ENCODE measurements at regions not wholly inside any gene's neighbourhood (a gene's known extent, or its start where the extent isn't known, plus 50 kb on each side); places are given as distances from the start of the nearest gene placed in this dataset.

- H3K36me3 ChIP-seq (ENCODE audit: control insufficient read depth, insufficient read depth, low read length) = no peaks in the 10 kb centered on the region
- H3K4me1 ChIP-seq (ENCODE audit: control insufficient read depth, insufficient read depth, low read length) = no peaks in the 10 kb centered on the region
- no peaks in the 10 kb centered on the region for H3K27me3 ChIP-seq (ENCODE audit: control insufficient read depth, insufficient read depth, low read length)
- no peak overlapping the region for H3K4me3 ChIP-seq (ENCODE audit: low read depth, low read length)
- H3K9me3 ChIP-seq (ENCODE audit: control insufficient read depth, insufficient read depth, low read length) = no peaks in the 10 kb centered on the region
- H3K9ac ChIP-seq (ENCODE audit: low read depth, low read length) = no peak overlapping the region
- no peak overlapping the region for H3K27ac ChIP-seq (ENCODE audit: low read depth, low read length)
These were observed 119.7 kb downstream of the ZNF326 start for GRCh38 chr1:90114521-90115141.

- no peak overlapping the region for H3K9ac ChIP-seq (ENCODE audit: low read depth, low read length)
- no peaks in the 10 kb centered on the region for H3K4me1 ChIP-seq (ENCODE audit: control insufficient read depth, insufficient read depth, low read length)
- no peaks in the 10 kb centered on the region for H3K27me3 ChIP-seq (ENCODE audit: control insufficient read depth, insufficient read depth, low read length)
- H3K4me3 ChIP-seq (ENCODE audit: low read depth, low read length) = no peak overlapping the region
- H3K36me3 ChIP-seq (ENCODE audit: control insufficient read depth, insufficient read depth, low read length) = no peaks in the 10 kb centered on the region
- H3K9me3 ChIP-seq (ENCODE audit: control insufficient read depth, insufficient read depth, low read length) = no peaks in the 10 kb centered on the region
- no peak overlapping the region for H3K27ac ChIP-seq (ENCODE audit: low read depth, low read length)
These were observed 113.1 kb downstream of the ZNF326 start for GRCh38 chr1:90107990-90108389.

GRCh38 chr1:90106311-90106710 is 111.4 kb downstream of the ZNF326 start:
- Histone ChIP-seq H3K27me3 (ENCODE audit: control insufficient read depth, insufficient read depth, low read length) (no peaks in the 10 kb centered on the region), H3K4me1 (ENCODE audit: control insufficient read depth, insufficient read depth, low read length) (no peaks in the 10 kb centered on the region), H3K36me3 (ENCODE audit: control insufficient read depth, insufficient read depth, low read length) (no peaks in the 10 kb centered on the region), H3K4me3 (ENCODE audit: low read depth, low read length) (no peak overlapping the region), H3K27ac (ENCODE audit: low read depth, low read length) (no peak overlapping the region), H3K9ac (ENCODE audit: low read depth, low read length) (no peak overlapping the region), H3K9me3 (ENCODE audit: control insufficient read depth, insufficient read depth, low read length) (no peaks in the 10 kb centered on the region)

GRCh38 chr1:90104941-90105538 is 110.1 kb downstream of the ZNF326 start:
- Histone ChIP-seq H3K27me3 (ENCODE audit: control insufficient read depth, insufficient read depth, low read length) (no peaks in the 10 kb centered on the region), H3K9ac (ENCODE audit: low read depth, low read length) (no peak overlapping the region), H3K36me3 (ENCODE audit: control insufficient read depth, insufficient read depth, low read length) (no peaks in the 10 kb centered on the region), H3K4me3 (ENCODE audit: low read depth, low read length) (no peak overlapping the region), H3K9me3 (ENCODE audit: control insufficient read depth, insufficient read depth, low read length) (no peaks in the 10 kb centered on the region), H3K4me1 (ENCODE audit: control insufficient read depth, insufficient read depth, low read length) (no peaks in the 10 kb centered on the region), H3K27ac (ENCODE audit: low read depth, low read length) (no peak overlapping the region)

GRCh38 chr1:90100566-90100965 is 105.7 kb downstream of the ZNF326 start:
- H3K36me3 ChIP-seq (ENCODE audit: control insufficient read depth, insufficient read depth, low read length) = no peaks in the 10 kb centered on the region
- H3K4me1 ChIP-seq (ENCODE audit: control insufficient read depth, insufficient read depth, low read length) = no peaks in the 10 kb centered on the region
- no peak overlapping the region for H3K9ac ChIP-seq (ENCODE audit: low read depth, low read length)
- H3K9me3 ChIP-seq (ENCODE audit: control insufficient read depth, insufficient read depth, low read length) = peaks cover 6% of the 10 kb centered on the region; the same call in 1 of the 2 replicates
- no peak overlapping the region for H3K4me3 ChIP-seq (ENCODE audit: low read depth, low read length)
- no peaks in the 10 kb centered on the region for H3K27me3 ChIP-seq (ENCODE audit: control insufficient read depth, insufficient read depth, low read length)
- no peak overlapping the region for H3K27ac ChIP-seq (ENCODE audit: low read depth, low read length)

- H3K9ac ChIP-seq (ENCODE audit: low read depth, low read length) = no peak overlapping the region
- H3K36me3 ChIP-seq (ENCODE audit: control insufficient read depth, insufficient read depth, low read length) = no peaks in the 10 kb centered on the region
- H3K27me3 ChIP-seq (ENCODE audit: control insufficient read depth, insufficient read depth, low read length) = no peaks in the 10 kb centered on the region
- H3K4me1 ChIP-seq (ENCODE audit: control insufficient read depth, insufficient read depth, low read length) = no peaks in the 10 kb centered on the region
- H3K27ac ChIP-seq (ENCODE audit: low read depth, low read length) = no peak overlapping the region
- H3K9me3 ChIP-seq (ENCODE audit: control insufficient read depth, insufficient read depth, low read length) = peaks cover 8% of the 10 kb centered on the region; the same call in 1 of the 2 replicates
- no peak overlapping the region for H3K4me3 ChIP-seq (ENCODE audit: low read depth, low read length)
These were observed 97.5 kb downstream of the ZNF326 start for GRCh38 chr1:90092441-90092840.
